ENCODE measurements at regions not wholly inside any gene's neighbourhood (a gene's known extent, or its start where the extent isn't known, plus 50 kb on each side); places are given as distances from the start of the nearest gene placed in this dataset.
A peak's percentile ranks its signal among the peaks of the same experiment; 100 is the strongest.

DNA sequence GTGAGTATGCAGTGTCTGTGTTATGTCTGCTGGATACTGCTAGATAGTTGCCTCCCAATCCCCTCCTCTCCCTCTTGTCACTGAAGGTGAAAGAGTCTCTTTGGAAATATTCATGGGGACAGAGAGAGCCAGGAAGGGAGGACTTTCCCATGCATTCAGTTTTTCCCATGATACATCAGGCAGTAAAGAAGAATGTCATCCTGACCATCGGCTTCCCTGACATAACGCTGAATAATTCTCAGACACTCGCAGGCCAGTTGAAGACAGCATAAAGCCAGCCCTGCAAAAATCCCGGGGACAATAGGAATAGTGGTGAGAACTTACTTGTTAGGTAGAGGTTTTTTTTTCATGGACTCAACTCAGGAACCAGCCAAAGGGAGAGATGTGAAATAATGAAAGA is 58.1 kb downstream of the KLF4 start:
- no peak overlapping the region for H3K27ac ChIP-seq
- H3K27me3 ChIP-seq: no peaks in the 10 kb centered on the region
- TF ChIP-seq POLR2A (IDR thresholded peaks at IDR 0.05): no peak
- TF ChIP-seq, protein P1, sequence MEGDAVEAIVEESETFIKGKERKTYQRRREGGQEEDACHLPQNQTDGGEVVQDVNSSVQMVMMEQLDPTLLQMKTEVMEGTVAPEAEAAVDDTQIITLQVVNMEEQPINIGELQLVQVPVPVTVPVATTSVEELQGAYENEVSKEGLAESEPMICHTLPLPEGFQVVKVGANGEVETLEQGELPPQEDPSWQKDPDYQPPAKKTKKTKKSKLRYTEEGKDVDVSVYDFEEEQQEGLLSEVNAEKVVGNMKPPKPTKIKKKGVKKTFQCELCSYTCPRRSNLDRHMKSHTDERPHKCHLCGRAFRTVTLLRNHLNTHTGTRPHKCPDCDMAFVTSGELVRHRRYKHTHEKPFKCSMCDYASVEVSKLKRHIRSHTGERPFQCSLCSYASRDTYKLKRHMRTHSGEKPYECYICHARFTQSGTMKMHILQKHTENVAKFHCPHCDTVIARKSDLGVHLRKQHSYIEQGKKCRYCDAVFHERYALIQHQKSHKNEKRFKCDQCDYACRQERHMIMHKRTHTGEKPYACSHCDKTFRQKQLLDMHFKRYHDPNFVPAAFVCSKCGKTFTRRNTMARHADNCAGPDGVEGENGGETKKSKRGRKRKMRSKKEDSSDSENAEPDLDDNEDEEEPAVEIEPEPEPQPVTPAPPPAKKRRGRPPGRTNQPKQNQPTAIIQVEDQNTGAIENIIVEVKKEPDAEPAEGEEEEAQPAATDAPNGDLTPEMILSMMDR (IDR thresholded peaks at IDR 0.05): no peak
- no peaks in the 10 kb centered on the region for H3K9me3 ChIP-seq
- DNase-seq: no peak
- no peaks in the 10 kb centered on the region for H3K4me1 ChIP-seq
- H3K36me3 ChIP-seq: no peaks in the 10 kb centered on the region
- no peak overlapping the region for H3K4me3 ChIP-seq

DNA sequence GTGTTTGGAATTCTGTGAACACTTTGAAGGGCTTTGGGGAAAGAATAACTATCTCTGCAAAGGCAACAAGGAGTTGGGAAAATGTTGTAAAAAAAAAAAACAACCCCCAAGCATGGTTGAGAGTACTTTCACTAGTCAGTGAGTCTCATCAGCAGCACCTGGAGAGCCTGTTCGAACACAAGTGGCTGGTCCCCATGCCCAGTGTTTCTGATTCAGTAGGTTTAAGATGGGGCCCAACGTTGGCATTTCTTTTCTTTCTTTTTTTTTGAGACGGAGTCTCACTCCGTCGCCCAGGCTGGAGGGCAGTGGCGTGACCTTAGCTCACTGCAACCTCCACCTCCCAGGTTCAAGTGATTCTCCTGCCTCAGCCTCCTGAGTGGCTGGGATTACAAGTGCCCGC is 59.5 kb downstream of the KLF4 start:
- no peak for DNase-seq
- no peaks in the 10 kb centered on the region for H3K9me3 ChIP-seq
- peaks cover 0 to 2% (median 0%) of the 10 kb centered on the region in 4 donors for H3K4me1 ChIP-seq
- no peak for TF ChIP-seq POLR2A (IDR thresholded peaks at IDR 0.05)
- TF ChIP-seq, protein P1 (IDR thresholded peaks at IDR 0.05): no peak
- no peak overlapping the region for H3K4me3 ChIP-seq
- H3K36me3 ChIP-seq: no peaks in the 10 kb centered on the region
- H3K27ac ChIP-seq: no peak overlapping the region
- H3K27me3 ChIP-seq: no peaks in the 10 kb centered on the region

DNA sequence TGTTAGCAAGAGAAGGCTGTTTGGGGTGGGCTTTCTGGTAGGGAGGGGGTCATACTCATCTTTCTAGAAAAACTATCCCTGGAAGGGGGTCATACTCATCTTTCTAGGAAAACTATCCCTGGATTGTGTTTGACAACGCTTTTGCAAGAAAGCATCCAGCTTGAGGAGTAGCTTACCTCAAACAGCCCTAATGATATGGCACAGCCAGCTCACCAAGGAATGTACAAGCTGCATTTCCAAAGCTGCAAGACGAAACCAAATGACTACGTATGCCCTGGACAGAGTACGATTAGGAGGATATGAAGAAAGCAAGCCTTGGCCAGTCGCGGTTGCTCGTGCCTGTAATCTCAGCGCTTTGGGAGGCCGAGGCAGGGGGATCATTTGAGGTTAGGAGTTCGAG is 63.4 kb downstream of the KLF4 start:
- Histone ChIP-seq H3K27ac (no peak overlapping the region), H3K9me3 (no peaks in the 10 kb centered on the region), H3K4me1 (peaks cover 0 to 13% (median 0%) of the 10 kb centered on the region in 4 donors), H3K4me3 (no peak overlapping the region), H3K27me3 (no peaks in the 10 kb centered on the region), H3K36me3 (no peaks in the 10 kb centered on the region)
- TF ChIP-seq, protein P1 (IDR thresholded peaks at IDR 0.05): no peak
- no peak for DNase-seq

DNA sequence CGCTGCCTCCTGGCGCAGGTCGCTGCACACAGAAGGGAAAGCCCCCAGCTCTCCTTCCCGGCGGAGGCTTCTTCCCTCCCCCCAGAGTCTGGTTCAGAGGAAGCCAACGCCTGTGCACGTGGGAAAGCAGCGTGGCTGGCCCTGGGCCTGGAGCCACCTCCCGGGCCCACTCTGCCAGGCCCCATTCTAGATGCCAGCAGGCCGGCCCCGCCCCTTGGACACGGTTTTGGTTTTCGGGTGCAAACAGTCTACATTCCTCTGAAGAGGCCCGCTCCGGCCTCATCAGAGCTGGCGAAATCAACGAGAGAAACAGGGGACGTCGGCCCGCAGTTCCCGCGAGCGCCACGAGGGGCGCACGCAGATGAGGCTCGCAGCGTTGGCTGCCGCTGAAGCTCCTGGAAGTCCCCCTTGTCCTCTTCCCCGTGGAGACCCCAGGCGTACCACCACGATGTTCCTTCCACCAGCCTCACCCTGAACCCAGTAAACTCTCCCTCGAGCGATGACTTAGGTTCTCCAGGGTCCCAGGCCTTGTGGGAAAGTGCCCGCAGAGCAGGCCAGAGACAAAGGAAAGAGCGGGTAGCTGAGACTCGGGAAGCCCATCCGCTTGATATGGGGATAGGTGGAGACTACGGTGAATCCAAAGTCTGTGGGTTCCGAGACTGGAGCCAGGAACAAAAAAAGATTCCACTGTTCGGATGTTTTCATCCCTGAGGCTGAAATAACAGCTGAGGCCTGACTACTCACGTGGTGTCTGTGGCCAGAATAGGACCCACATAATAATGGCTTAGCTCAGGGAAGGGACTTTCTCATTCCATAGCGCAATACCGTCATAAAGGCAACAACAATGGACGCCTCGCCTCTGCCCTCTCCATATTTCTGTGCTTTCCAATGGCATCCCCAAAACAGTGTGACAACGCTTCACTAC is 64.2 kb downstream of the KLF4 start:
- H3K36me3 ChIP-seq: no peaks in the 10 kb centered on the region
- H3K27me3 ChIP-seq: no peaks in the 10 kb centered on the region
- no peaks in the 10 kb centered on the region for H3K9me3 ChIP-seq
- H3K4me1 ChIP-seq: peaks cover 0 to 13% (median 0%) of the 10 kb centered on the region in 4 donors
- TF ChIP-seq POLR2A (IDR thresholded peaks at IDR 0.05): no peak
- TF ChIP-seq, protein P1 (IDR thresholded peaks at IDR 0.05): peak; percentile 61 to 87 (median 78)
- DNase-seq: peak; percentile 28 to 82 (median 78)
- H3K4me3 ChIP-seq: peak overlapping the region in 3 of 4 donors; percentile 23 to 40 (median 38)
- peak overlapping the region in 1 of 4 donors; percentile 31 for H3K27ac ChIP-seq

DNA sequence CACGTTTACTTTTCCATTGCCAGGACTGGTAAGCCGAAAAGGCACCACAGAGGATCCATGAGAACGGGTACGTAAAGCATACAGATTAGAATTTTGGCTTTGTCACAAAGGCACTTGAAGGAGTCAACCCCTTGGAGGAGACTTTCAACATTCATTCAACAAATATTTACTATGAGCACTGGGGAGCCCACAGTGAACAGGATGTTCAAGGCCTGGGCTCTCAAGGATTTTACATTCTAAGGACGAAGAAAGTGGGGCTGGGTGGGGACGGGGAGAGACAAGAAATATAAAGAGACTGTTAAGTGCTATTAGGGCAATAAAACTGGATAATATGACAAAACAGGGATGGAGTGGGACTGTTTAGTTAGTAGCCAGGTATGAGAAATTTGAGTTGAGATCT is 66.0 kb downstream of the KLF4 start:
- no peak for DNase-seq
- Histone ChIP-seq H3K4me3 (no peak overlapping the region), H3K4me1 (peaks cover 0 to 13% (median 0%) of the 10 kb centered on the region in 4 donors), H3K9me3 (no peaks in the 10 kb centered on the region), H3K27me3 (no peaks in the 10 kb centered on the region), H3K27ac (no peak overlapping the region), H3K36me3 (no peaks in the 10 kb centered on the region)
- no peak for TF ChIP-seq POLR2A (IDR thresholded peaks at IDR 0.05)
- TF ChIP-seq, protein P1 (IDR thresholded peaks at IDR 0.05): no peak
